ENCODE measurements at regions not wholly inside any gene's neighbourhood (a gene's known extent, or its start where the extent isn't known, plus 50 kb on each side); places are given as distances from the start of the nearest gene placed in this dataset.
"Not testable (repeated sequence)": the region's sequence is repeated elsewhere in the genome, so short reads cannot be mapped to it uniquely, and the experiment has no call there.

GRCh38 chr2:39836638-39837037 lies 57.6 kb upstream of the THUMPD2 start:
- H2AFZ ChIP-seq (ENCODE audit: low read depth, low read length): no peak overlapping the region
- peaks cover 10% of the 10 kb centered on the region for H3K9me3 ChIP-seq (ENCODE audit: insufficient read depth, low read length)
- no peak overlapping the region for H3K9ac ChIP-seq (ENCODE audit: low read length)
- no peaks in the 10 kb centered on the region for H3K36me3 ChIP-seq (replicated peaks; ENCODE audit: low read depth, low read length)
- no peaks in the 10 kb centered on the region for H3K27me3 ChIP-seq (ENCODE audit: low read depth, low read length)
- H3K27ac ChIP-seq (ENCODE audit: low read length): no peak overlapping the region
- H4K20me1 ChIP-seq (ENCODE audit: insufficient read depth, low read length): no peaks in the 10 kb centered on the region
- H3K79me2 ChIP-seq (ENCODE audit: low read length): no peaks in the 10 kb centered on the region
- TF ChIP-seq EZH2phosphoT487 (IDR thresholded peaks at IDR 0.05; ENCODE audit: low read depth) (no peak), CTCF (IDR thresholded peaks at IDR 0.05; ENCODE audit: low read depth, low read length) (no peak)
- no peaks in the 10 kb centered on the region for H3K4me1 ChIP-seq (ENCODE audit: low read length)
- H3K4me2 ChIP-seq (ENCODE audit: low read length): no peak overlapping the region
- H3K4me3 ChIP-seq (ENCODE audit: low read length): no peak overlapping the region

GRCh38 chr2:39834426-39834825 lies 55.4 kb upstream of the THUMPD2 start:
- no peak overlapping the region for H3K9ac ChIP-seq (ENCODE audit: low read length)
- no peak for TF ChIP-seq CTCF (IDR thresholded peaks at IDR 0.05; ENCODE audit: low read depth, low read length)
- TF ChIP-seq EZH2phosphoT487 (IDR thresholded peaks at IDR 0.05; ENCODE audit: low read depth): no peak
- no peak overlapping the region for H3K27ac ChIP-seq (ENCODE audit: low read length)

GRCh38 chr2:39830610-39831009 lies 51.6 kb upstream of the THUMPD2 start:
- H3K4me2 ChIP-seq (ENCODE audit: low read length); H3K27me3 ChIP-seq (ENCODE audit: low read depth, low read length); H4K20me1 ChIP-seq (ENCODE audit: insufficient read depth, low read length); H3K79me2 ChIP-seq (ENCODE audit: low read length); H3K4me3 ChIP-seq (ENCODE audit: low read length); H3K9me3 ChIP-seq (ENCODE audit: insufficient read depth, low read length); H2AFZ ChIP-seq (ENCODE audit: low read depth, low read length); H3K9ac ChIP-seq (ENCODE audit: low read length); H3K36me3 ChIP-seq (replicated peaks; ENCODE audit: low read depth, low read length); H3K4me1 ChIP-seq (ENCODE audit: low read length); H3K27ac ChIP-seq (ENCODE audit: low read length): not testable (repeated sequence)

More at GRCh38 chr2:39834426-39834825, 55.4 kb upstream of the THUMPD2 start:
- Histone ChIP-seq H3K4me3 (ENCODE audit: low read length) (no peak overlapping the region), H3K4me1 (ENCODE audit: low read length) (no peaks in the 10 kb centered on the region), H4K20me1 (ENCODE audit: insufficient read depth, low read length) (no peaks in the 10 kb centered on the region), H3K36me3 (replicated peaks; ENCODE audit: low read depth, low read length) (no peaks in the 10 kb centered on the region), H2AFZ (ENCODE audit: low read depth, low read length) (no peak overlapping the region), H3K9me3 (ENCODE audit: insufficient read depth, low read length) (peaks cover 10% of the 10 kb centered on the region), H3K4me2 (ENCODE audit: low read length) (no peak overlapping the region), H3K79me2 (ENCODE audit: low read length) (no peaks in the 10 kb centered on the region), H3K27me3 (ENCODE audit: low read depth, low read length) (no peaks in the 10 kb centered on the region)

All from OCI-LY3 (cell line).